GM12878 (cell line): ENCODE measurements at regions not wholly inside any gene's neighbourhood (a gene's known extent, or its start where the extent isn't known, plus 50 kb on each side); places are given as distances from the start of the nearest gene placed in this dataset.

Source experiments
- ATAC-seq: fragments of 200-7000 bp; cut with Tn5 transposase; 3 replicates; pipeline ENCODE4 v1.9.1; 2020; ENCODE audit warnings: mild to moderate bottlenecking, moderate library complexity
- BruUV-seq: library from RNA; stranded (reverse); fragments of 400-500 nt; replicated peaks from 2 replicates; lab custom pipeline; 2021; lab: Mats Ljungman, UMichigan
- CTCF ChIA-PET: fragments of 300-600 bp; sonication (Branson Sonifier 250); formaldehyde crosslinking; extraction: SDS; loops from one replicate; lab custom pipeline; 2021; ENCODE audit warnings: inconsistent platforms; lab: Yijun Ruan, JAX
- POLR2A ChIA-PET: fragments of 350-600 bp; formaldehyde crosslinking; extraction: SDS; loops from one replicate; lab custom pipeline; 2021; ENCODE audit warnings: inconsistent platforms; lab: Charles Lee
- RAD21 ChIA-PET: fragments of 300-600 bp; sonication (Branson Sonifier 250); formaldehyde crosslinking; loops from one replicate; lab custom pipeline; 2023; ENCODE audit warnings: antibody characterized with exemption; ENCODE audit not compliant: unreplicated experiment; lab: Charles Lee
- SMC1A ChIA-PET: fragments of 300-600 bp; sonication (Branson Sonifier 250); formaldehyde crosslinking; loops from one replicate; lab custom pipeline; 2023; ENCODE audit not compliant: unreplicated experiment, uncharacterized antibody; lab: Charles Lee
- DNase-seq: peaks from one replicate; pipeline ENCODE4 v3.0.0-alpha.2; 2011; ENCODE audit warnings: low read depth, low spot score
- FAIRE-seq: peaks from 3 replicates; lab custom pipeline; 2011; peaks lifted over from hg19 to GRCh38; lab: Jason Lieb, UNC
- H2AFZ ChIP-seq: 2 replicates; pipeline ENCODE4 v1.6.0; 2011; ENCODE audit warnings: low read depth, low read length, control low read depth; ENCODE audit not compliant: control insufficient read depth
- H3K27ac ChIP-seq: 2 replicates; pipeline ENCODE4 v1.5.1; 2011; ENCODE audit warnings: control low read depth; ENCODE audit not compliant: control insufficient read depth, insufficient read depth
- H3K27me3 ChIP-seq, 2 experiments: replicated peaks in 1 of 2; 2 replicates each; pipeline versions ENCODE4 v1.6.0 to v1.6.1; 2011; ENCODE audit warnings: low read length in 1 of 2; ENCODE audit not compliant: control insufficient read depth in 2 of 2, insufficient read depth in 2 of 2
- H3K36me3 ChIP-seq, 2 experiments: 2 replicates each; pipeline ENCODE4 v1.5.1; 2011; ENCODE audit warnings: low read length in 1 of 2; ENCODE audit not compliant: control insufficient read depth in 2 of 2, insufficient read depth in 2 of 2
- H3K4me1 ChIP-seq: 2 replicates; pipeline ENCODE4 v1.6.1; 2011; ENCODE audit warnings: mild to moderate bottlenecking, low read length, moderate library complexity, mixed read lengths; ENCODE audit not compliant: control insufficient read depth, insufficient read depth
- H3K4me2 ChIP-seq: 2 replicates; pipeline ENCODE4 v1.6.0; 2011; ENCODE audit warnings: control low read depth; ENCODE audit not compliant: control insufficient read depth, insufficient read depth
- H3K4me3 ChIP-seq: fragments of 200-600 bp; sonication (generic); 2 replicates; pipeline ENCODE4 v1.5.1; 2016
- H3K79me2 ChIP-seq: 2 replicates; pipeline ENCODE4 v1.6.0; 2011; ENCODE audit warnings: low read length; ENCODE audit not compliant: control insufficient read depth, insufficient read depth
- H3K9ac ChIP-seq: 2 replicates; pipeline ENCODE4 v1.8.0; 2011; ENCODE audit warnings: low read length, control low read depth, mixed read lengths; ENCODE audit not compliant: control insufficient read depth, insufficient read depth
- H3K9me3 ChIP-seq: replicated peaks from 3 replicates; pipeline ENCODE4 v1.5.1; 2011; ENCODE audit warnings: mild to moderate bottlenecking, low read length; ENCODE audit not compliant: control insufficient read depth, insufficient read depth
- H4K20me1 ChIP-seq: 2 replicates; pipeline ENCODE4 v1.6.0; 2011; ENCODE audit not compliant: control insufficient read depth, insufficient read depth
- CREB1 ChIP-seq: IDR thresholded peaks from 2 replicates; pipeline ENCODE4 v1.6.1; 2012; ENCODE audit warnings: low read depth, mild to moderate bottlenecking, inconsistent platforms
- DPF2 ChIP-seq: fragments of 450-650 bp; IDR thresholded peaks from 2 replicates; pipeline ENCODE4 v1.6.1; 2017; ENCODE audit warnings: mild to moderate bottlenecking
- EED ChIP-seq: sonication (generic); IDR thresholded peaks from 2 replicates; pipeline ENCODE4 v1.6.1; 2016; ENCODE audit warnings: antibody characterized with exemption, low read depth
- HDAC6 ChIP-seq: fragments of 200-600 bp; sonication (generic); IDR thresholded peaks from one replicate; pipeline ENCODE4 v1.8.0; 2017; ENCODE audit warnings: antibody characterized with exemption; ENCODE audit not compliant: unreplicated experiment
- MTA2 ChIP-seq: fragments of 450-650 bp; IDR thresholded peaks from 2 replicates; pipeline ENCODE4 v1.6.1; 2016; ENCODE audit warnings: low read depth, mild to moderate bottlenecking, moderate library complexity
- POU2F2 ChIP-seq: IDR thresholded peaks from 3 replicates; pipeline ENCODE4 v1.6.1; 2011; ENCODE audit warnings: low read depth, mild to moderate bottlenecking, low read length, borderline replicate concordance
- RAD21 ChIP-seq: IDR thresholded peaks from 2 replicates; pipeline ENCODE4 v1.6.1; 2011; ENCODE audit warnings: mild to moderate bottlenecking, low read depth, low read length, moderate library complexity; ENCODE audit not compliant: insufficient read depth
- ZNF207 ChIP-seq: fragments of 450-650 bp; IDR thresholded peaks from 2 replicates; pipeline ENCODE4 v1.6.1; 2014; ENCODE audit warnings: antibody characterized with exemption, mild to moderate bottlenecking, borderline replicate concordance
- WGBS: methylation state at CpG from one replicate; pipeline ENCODE4 v1.1.6; 2016; ENCODE audit warnings: low lambda C conversion rate; ENCODE audit not compliant: insufficient replicate concordance, insufficient coverage; ENCODE audit errors: missing lambda C conversion rate; 5-methylcytosine and 5-hydroxymethylcytosine counted together
- in situ Hi-C: fragments of 300-500 bp; cut with MboI; formaldehyde crosslinking; loops from 9 replicates; pipeline ENCODE4 v1.14.3; 2018; ENCODE audit warnings: mixed read lengths
- intact Hi-C: fragments of 100-400 bp; cut with micrococcal nuclease; formaldehyde crosslinking; loops from one replicate; pipeline ENCODE4 v1.14.2; 2022; ENCODE audit not compliant: unreplicated experiment
- TF ChIP-seq, protein P1 (sequence below): fragments of 450-650 bp; IDR thresholded peaks from 2 replicates; pipeline ENCODE4 v1.6.1; 2017; ENCODE audit warnings: mild to moderate bottlenecking, moderate library complexity
- TF ChIP-seq, protein P2 (sequence below): IDR thresholded peaks from 2 replicates; pipeline ENCODE4 v1.6.1; 2012; ENCODE audit warnings: low read depth, low read length, improper control_type of control experiment

DNA sequence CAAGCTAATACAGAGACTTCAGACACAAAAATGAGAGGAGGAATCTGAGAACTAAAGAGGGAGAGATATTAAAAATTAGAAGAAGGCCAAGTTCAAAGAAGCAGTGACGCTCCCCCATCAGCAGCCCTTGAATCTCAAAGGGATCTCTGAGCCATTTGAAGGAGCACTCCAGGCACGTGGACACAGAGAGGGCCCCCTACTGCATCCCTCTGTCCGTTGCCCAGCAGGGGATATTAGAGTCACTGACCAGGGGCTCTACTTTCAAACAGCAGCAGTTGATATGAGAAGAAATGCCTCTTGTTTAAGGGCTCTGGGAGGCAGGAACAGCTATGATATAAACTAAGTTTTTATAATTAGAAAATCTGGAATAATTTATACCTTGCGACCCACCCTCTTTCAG, 479.0 kb upstream of the SALL1 start (continued):
- TF ChIP-seq MTA2 (no peak), ZNF207 (no peak), RAD21 (no peak), HDAC6 (no peak), CREB1 (no peak), EED (no peak), POU2F2 (no peak)

DNA sequence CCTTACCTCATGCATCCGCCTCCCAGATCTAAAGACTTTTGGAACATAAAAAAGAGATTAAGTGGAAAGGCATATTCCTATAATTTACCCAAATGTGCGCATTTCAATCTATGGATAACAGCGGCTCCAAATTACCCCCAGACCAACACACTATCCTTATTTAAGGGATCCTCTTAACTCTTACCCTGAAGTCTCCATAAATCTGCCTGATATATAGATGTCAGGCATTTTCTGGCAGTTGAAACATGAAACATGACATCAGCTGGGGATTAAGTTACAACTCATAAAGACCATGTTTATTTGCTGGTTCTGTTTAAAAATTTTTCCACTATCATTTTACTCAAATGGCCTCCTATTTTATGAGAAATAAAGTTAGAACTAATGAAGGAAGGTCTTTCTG, 478.5 kb upstream of the SALL1 start:
- Histone ChIP-seq H2AFZ (no peak overlapping the region), H3K79me2 (no peaks in the 10 kb centered on the region), H3K27me3 (no peaks in the 10 kb centered on the region), H3K4me3 (no peak overlapping the region), H3K4me1 (no peaks in the 10 kb centered on the region), H3K27ac (no peak overlapping the region), H3K9ac (no peak overlapping the region), H4K20me1 (no peaks in the 10 kb centered on the region), H3K36me3 (no peaks in the 10 kb centered on the region), H3K9me3 (no peaks in the 10 kb centered on the region), H3K4me2 (no peak overlapping the region)
- FAIRE-seq (no peak), ATAC-seq (no peak), DNase-seq (no peak)
- intact Hi-C loops, result no loop called here
- ChIA-PET SMC1A (interaction anchor here (0.6 kb wide), 1 partner anchor 194 kb away, joined by 3 read pairs; no protein-coding TSS in a partner anchor), POLR2A (no interaction called here), CTCF (no interaction called here), RAD21 (no interaction called here)
- TF ChIP-seq, protein P1, sequence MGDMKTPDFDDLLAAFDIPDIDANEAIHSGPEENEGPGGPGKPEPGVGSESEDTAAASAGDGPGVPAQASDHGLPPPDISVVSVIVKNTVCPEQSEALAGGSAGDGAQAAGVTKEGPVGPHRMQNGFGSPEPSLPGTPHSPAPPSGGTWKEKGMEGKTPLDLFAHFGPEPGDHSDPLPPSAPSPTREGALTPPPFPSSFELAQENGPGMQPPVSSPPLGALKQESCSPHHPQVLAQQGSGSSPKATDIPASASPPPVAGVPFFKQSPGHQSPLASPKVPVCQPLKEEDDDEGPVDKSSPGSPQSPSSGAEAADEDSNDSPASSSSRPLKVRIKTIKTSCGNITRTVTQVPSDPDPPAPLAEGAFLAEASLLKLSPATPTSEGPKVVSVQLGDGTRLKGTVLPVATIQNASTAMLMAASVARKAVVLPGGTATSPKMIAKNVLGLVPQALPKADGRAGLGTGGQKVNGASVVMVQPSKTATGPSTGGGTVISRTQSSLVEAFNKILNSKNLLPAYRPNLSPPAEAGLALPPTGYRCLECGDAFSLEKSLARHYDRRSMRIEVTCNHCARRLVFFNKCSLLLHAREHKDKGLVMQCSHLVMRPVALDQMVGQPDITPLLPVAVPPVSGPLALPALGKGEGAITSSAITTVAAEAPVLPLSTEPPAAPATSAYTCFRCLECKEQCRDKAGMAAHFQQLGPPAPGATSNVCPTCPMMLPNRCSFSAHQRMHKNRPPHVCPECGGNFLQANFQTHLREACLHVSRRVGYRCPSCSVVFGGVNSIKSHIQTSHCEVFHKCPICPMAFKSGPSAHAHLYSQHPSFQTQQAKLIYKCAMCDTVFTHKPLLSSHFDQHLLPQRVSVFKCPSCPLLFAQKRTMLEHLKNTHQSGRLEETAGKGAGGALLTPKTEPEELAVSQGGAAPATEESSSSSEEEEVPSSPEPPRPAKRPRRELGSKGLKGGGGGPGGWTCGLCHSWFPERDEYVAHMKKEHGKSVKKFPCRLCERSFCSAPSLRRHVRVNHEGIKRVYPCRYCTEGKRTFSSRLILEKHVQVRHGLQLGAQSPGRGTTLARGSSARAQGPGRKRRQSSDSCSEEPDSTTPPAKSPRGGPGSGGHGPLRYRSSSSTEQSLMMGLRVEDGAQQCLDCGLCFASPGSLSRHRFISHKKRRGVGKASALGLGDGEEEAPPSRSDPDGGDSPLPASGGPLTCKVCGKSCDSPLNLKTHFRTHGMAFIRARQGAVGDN, result no peak
- TF ChIP-seq, protein P2, sequence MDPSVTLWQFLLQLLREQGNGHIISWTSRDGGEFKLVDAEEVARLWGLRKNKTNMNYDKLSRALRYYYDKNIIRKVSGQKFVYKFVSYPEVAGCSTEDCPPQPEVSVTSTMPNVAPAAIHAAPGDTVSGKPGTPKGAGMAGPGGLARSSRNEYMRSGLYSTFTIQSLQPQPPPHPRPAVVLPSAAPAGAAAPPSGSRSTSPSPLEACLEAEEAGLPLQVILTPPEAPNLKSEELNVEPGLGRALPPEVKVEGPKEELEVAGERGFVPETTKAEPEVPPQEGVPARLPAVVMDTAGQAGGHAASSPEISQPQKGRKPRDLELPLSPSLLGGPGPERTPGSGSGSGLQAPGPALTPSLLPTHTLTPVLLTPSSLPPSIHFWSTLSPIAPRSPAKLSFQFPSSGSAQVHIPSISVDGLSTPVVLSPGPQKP, result no peak
- no peak for TF ChIP-seq DPF2
- WGBS, result 34% methylated on average over 3 of the region's 3 CpGs
- in situ Hi-C loops, result no loop called here
- BruUV-seq, result no TSS peak
